Thoracic aorta (tissue), 2 donors: ENCODE measurements at regions not wholly inside any gene's neighbourhood (a gene's known extent, or its start where the extent isn't known, plus 50 kb on each side); places are given as distances from the start of the nearest gene placed in this dataset.
"Not testable (repeated sequence)": the region's sequence is repeated elsewhere in the genome, so short reads cannot be mapped to it uniquely, and the experiment has no call there.

ENCODE experiments used
- ATAC-seq: fragments of 150-250 bp; one replicate; pipeline ENCODE4 v1.8.0; 2017; ENCODE audit warnings: low read depth; ENCODE audit not compliant: insufficient number of reproducible peaks, low FRiP score
- DNase-seq: peaks from one replicate; pipeline ENCODE4 v3.0.0-alpha.2; 2020; ENCODE audit warnings: low spot score
- H3K27ac ChIP-seq, 2 donors: fragments of 200-600 bp; sonication (generic); 1 replicate in 1 of 2; 2 replicates in 1 of 2; pipeline ENCODE4 v1.5.1; 2016; ENCODE audit warnings: mild to moderate bottlenecking in 2 of 2, moderate library complexity in 2 of 2
- H3K27me3 ChIP-seq: fragments of 200-600 bp; sonication (generic); replicated peaks from 2 replicates; pipeline ENCODE4 v1.6.0; 2016; ENCODE audit warnings: mild to moderate bottlenecking; ENCODE audit not compliant: insufficient read depth
- H3K36me3 ChIP-seq: fragments of 200-600 bp; sonication (generic); one replicate; pipeline ENCODE4 v1.5.1; 2016
- H3K4me1 ChIP-seq, 2 donors: fragments of 200-600 bp; sonication (generic); 1 replicate in 1 of 2; 2 replicates in 1 of 2; pipeline versions ENCODE4 v1.5.1 to v1.6.0; 2016; ENCODE audit warnings: low read depth in 2 of 2, mild to moderate bottlenecking in 1 of 2; ENCODE audit not compliant: control insufficient read depth in 1 of 2
- H3K4me3 ChIP-seq: fragments of 200-600 bp; sonication (generic); 2 replicates; pipeline ENCODE4 v1.5.1; 2016; ENCODE audit warnings: mild to moderate bottlenecking
- H3K9me3 ChIP-seq: fragments of 200-600 bp; sonication (generic); 2 replicates; pipeline ENCODE4 v1.5.1; 2016
- CTCF ChIP-seq: fragments of 200-600 bp; sonication (generic); IDR thresholded peaks from one replicate; pipeline ENCODE4 v1.5.1; 2019; ENCODE audit warnings: antibody characterized with exemption

GRCh38 chr11:98734686-98735085, 286.1 kb upstream of the CNTN5 start:
- Histone ChIP-seq H3K27me3 (no peaks in the 10 kb centered on the region), H3K27ac (no peak overlapping the region), H3K9me3 (no peaks in the 10 kb centered on the region), H3K4me1 (no peaks in the 10 kb centered on the region), H3K36me3 (no peaks in the 10 kb centered on the region), H3K4me3 (no peak overlapping the region)
- DNase-seq (no peak), ATAC-seq (no peak)
- TF ChIP-seq CTCF, result no peak

- ATAC-seq (no peak), DNase-seq (no peak)
- no peak for TF ChIP-seq CTCF
- Histone ChIP-seq H3K9me3 (no peaks in the 10 kb centered on the region), H3K36me3 (no peaks in the 10 kb centered on the region), H3K27ac (no peak overlapping the region), H3K27me3 (no peaks in the 10 kb centered on the region), H3K4me1 (no peaks in the 10 kb centered on the region), H3K4me3 (no peak overlapping the region)
Observed at GRCh38 chr11:98736833-98737232, 283.9 kb upstream of the CNTN5 start.

- TF ChIP-seq CTCF, result no peak
- DNase-seq, result no peak
- Histone ChIP-seq H3K4me3 (no peak overlapping the region), H3K27me3 (no peaks in the 10 kb centered on the region), H3K27ac (no peak overlapping the region), H3K9me3 (no peaks in the 10 kb centered on the region), H3K36me3 (no peaks in the 10 kb centered on the region), H3K4me1 (no peaks in the 10 kb centered on the region)
- ATAC-seq, result no peak
Observed at GRCh38 chr11:98740321-98740720, 280.4 kb upstream of the CNTN5 start.

GRCh38 chr11:98763446-98763845, 257.3 kb upstream of the CNTN5 start:
- H3K4me3 ChIP-seq, H3K27ac ChIP-seq, ATAC-seq, H3K9me3 ChIP-seq, H3K36me3 ChIP-seq, H3K27me3 ChIP-seq, DNase-seq, H3K4me1 ChIP-seq: not testable (repeated sequence)

GRCh38 chr11:98766903-98767302, 253.8 kb upstream of the CNTN5 start:
- Histone ChIP-seq H3K9me3 (no peaks in the 10 kb centered on the region), H3K36me3 (no peaks in the 10 kb centered on the region), H3K4me3 (no peak overlapping the region), H3K27me3 (no peaks in the 10 kb centered on the region), H3K27ac (no peak overlapping the region), H3K4me1 (no peaks in the 10 kb centered on the region)
- no peak for ATAC-seq
- TF ChIP-seq CTCF, result no peak
- DNase-seq, result no peak

GRCh38 chr11:98770046-98770445, 250.7 kb upstream of the CNTN5 start:
- not testable (repeated sequence) for H3K4me3 ChIP-seq, DNase-seq, H3K36me3 ChIP-seq, ATAC-seq, H3K27me3 ChIP-seq, H3K9me3 ChIP-seq, H3K27ac ChIP-seq, H3K4me1 ChIP-seq
